ENCODE measurements at regions not wholly inside any gene's neighbourhood (a gene's known extent, or its start where the extent isn't known, plus 50 kb on each side); places are given as distances from the start of the nearest gene placed in this dataset.
"Not testable (repeated sequence)": the region's sequence is repeated elsewhere in the genome, so short reads cannot be mapped to it uniquely, and the experiment has no call there.

DNA sequence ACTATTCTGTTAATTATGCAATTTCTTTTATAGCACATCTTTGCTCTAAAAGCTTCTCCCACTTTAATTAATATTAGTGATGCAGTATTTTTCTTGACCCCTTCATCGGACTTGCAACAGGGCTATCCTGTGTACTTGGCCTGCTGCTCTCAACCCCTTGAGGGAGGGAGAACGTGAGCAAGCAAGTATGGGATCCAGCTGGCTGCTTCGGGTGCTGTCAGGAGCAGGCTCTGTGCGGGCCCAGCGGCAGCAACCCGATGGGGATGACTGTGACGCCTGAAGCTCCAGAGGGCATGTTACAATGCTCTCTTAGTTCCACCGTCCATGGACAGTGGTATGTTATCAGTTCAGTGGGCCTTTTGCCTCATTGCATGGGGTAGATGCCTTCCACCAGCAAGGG is 519.8 kb upstream of the CITED2 start:
- in situ Hi-C loops (cut with HindIII; ENCODE audit: low sequenced_read_pairs): no loop called here

- in situ Hi-C loops (cut with HindIII; ENCODE audit: low sequenced_read_pairs): no loop called here
Observed at GRCh38 chr6:139891471-139891870, 517.0 kb upstream of the CITED2 start.

- in situ Hi-C loops (cut with HindIII; ENCODE audit: low sequenced_read_pairs): no loop called here
Observed at GRCh38 chr6:139888681-139889122, 514.3 kb upstream of the CITED2 start.

DNA sequence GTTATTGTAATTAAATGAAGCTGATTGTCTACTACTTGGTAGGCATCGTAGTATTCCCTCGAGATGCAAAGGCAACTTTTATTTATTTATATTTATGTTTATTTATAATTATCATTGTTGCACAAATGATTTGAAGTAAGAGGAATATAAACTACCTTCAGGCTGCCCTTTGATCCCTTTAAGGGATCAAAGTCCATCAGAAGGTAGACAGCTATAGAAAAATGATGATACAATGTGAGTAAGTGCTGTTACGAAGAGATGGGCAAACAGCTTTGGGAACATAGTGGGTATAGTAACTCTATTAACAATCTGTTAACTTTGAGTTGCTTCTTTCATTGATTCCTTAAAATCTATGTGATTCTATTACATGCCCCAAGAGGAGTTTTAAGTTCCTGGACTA is 512.8 kb upstream of the CITED2 start:
- in situ Hi-C loops (cut with HindIII; ENCODE audit: low sequenced_read_pairs): no loop called here

DNA sequence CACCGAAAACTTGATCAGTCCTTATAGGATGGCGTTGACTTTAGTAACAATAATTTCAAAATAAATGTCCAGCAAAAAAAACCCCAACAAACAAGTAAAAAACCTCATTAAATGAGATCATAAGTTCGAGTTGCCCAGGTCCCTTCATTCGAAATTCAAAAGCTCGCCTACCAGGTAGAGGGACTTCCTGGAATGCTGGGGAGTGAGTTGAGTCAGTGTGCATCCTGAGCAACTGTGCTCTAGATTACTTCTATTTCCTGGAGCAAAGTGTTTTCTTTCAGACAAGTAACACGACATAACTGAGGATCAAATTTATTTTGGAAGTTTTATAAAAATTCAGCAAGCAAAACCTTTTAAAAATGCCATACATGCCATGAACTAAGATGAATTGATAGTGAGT is 511.9 kb upstream of the CITED2 start:
- in situ Hi-C loops (cut with HindIII; ENCODE audit: low sequenced_read_pairs): no loop called here

GRCh38 chr6:139885909-139886308 is 511.5 kb upstream of the CITED2 start:
- in situ Hi-C loops (cut with HindIII; ENCODE audit: low sequenced_read_pairs): no loop called here

DNA sequence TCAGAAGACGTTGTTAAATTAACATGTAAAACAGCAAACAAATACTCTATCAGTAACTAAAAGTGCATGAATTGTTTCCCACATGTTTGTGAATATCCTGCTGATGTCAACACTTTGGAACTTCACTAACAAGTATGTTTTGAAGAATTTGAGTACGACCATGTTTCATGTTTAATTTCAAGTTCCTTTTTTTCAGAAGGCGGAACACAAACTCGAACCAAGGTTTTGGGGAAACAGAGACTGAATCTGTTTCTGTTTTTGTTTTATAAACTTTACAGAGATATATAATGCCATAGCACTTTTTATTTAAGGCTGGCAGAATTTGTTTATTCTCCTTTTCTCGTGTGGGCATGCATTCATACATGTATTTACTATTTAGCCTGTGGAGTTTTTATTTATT is 509.3 kb upstream of the CITED2 start:
- in situ Hi-C loops (cut with HindIII; ENCODE audit: low sequenced_read_pairs): no loop called here

DNA sequence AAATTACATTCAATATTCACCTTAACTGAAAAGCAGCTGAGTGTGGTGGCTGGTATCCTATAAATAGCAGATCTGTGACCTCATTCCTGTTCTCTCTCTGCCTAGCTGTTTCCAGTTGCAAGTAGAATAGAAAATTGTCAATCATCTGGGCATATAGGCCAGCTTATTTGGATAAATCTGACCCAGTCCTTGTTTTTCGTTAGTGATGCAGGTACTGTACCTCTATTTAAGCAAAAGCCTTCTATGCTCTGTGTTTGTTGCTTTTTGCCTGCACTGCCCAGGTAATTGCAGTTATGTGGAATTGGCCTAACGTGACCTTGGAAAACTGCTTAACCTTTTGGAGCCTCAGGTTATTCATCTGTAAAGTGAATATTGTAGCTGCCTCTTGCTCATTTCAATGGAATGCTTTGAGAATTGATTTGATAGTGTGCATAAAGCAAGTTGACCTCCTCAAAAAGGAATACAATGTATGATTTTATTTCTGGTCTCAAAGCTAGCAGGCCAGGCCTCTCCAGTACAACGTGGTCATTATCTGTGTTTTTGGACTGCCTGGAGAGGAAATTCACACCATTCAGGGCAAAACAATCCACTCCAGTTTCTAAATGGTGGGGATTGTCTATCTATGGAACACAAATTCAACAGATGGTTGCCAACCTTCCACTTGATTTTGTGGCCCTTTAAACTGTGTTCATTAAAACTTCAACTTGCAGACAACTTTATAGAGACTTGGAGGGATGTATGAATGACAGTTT is 508.7 kb upstream of the CITED2 start:
- in situ Hi-C loops (cut with HindIII; ENCODE audit: low sequenced_read_pairs): no loop called here

- in situ Hi-C loops (cut with HindIII; ENCODE audit: low sequenced_read_pairs): no loop called here
Observed at GRCh38 chr6:139882234-139882633, 507.8 kb upstream of the CITED2 start.

- in situ Hi-C loops (cut with HindIII; ENCODE audit: low sequenced_read_pairs): no loop called here
Observed at GRCh38 chr6:139881728-139882211, 507.3 kb upstream of the CITED2 start.

DNA sequence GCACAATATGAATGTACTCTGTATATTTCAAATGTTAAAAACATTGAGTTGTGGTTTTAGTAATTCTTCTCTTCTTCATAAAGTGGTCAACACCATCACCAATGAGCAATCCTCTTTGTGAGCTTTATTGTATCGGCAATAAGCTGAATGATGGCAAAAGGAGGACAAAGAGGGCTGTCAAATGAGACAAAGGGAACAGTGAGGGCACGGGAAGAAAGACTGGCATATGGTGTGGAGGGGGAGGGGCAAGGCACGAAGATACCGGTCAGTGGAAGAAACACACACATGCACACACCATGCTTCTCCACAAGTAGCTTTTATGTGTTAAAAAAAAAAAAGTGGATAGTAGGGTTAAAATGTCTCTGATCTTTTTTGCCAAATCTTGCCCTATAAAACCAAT is 506.8 kb upstream of the CITED2 start:
- in situ Hi-C loops (cut with HindIII; ENCODE audit: low sequenced_read_pairs): no loop called here

GRCh38 chr6:139879823-139880356 is 505.4 kb upstream of the CITED2 start:
- in situ Hi-C loops (cut with HindIII; ENCODE audit: low sequenced_read_pairs): no loop called here

DNA sequence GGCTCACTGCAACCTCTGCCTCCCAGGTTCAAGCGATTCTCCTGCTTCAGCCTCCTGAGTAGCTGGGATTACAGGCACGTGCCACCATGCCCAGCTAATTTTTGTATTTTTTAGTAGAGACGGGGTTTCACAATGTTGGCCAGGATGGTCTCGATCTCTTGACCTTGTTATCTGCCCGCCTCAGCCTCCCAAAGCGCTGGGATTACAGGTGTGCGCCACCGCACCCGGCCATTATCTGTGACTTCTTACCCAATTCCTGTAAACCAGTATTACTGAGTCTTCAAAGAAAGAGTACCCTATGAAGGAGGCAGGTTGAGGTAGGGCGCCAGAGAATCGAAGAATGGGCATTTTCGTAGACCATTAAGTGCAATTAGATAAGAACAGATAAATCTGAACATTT is 504.8 kb upstream of the CITED2 start:
- in situ Hi-C loops (cut with HindIII; ENCODE audit: low sequenced_read_pairs): not testable (repeated sequence)

DNA sequence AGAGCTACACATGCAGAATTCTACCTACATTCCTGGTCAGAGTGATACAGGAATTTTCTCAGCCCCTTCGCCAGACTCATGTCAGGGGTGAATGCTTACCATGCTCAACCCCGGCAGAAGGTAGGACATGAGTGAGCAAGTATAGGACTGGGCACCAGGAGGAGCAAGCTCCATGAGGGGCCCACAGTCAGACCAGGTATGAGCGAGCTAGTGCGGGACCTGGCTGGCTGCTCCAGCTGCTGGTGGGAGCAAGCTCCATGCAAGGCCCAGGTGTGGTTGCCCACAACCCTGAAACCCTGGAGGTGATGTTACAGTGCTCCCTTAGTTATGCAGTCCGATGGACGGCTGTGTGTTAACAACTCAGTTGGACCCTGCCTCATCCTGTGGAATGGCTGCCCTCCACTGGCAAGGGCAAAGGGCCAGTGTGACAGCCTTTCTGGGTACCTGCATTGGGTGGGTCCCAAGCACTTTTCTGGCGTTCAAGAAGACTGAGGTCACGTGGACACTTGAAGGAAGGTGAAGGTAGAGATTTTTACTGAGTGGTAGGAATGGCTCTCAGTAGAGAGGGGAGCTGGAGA is 503.5 kb upstream of the CITED2 start:
- in situ Hi-C loops (cut with HindIII; ENCODE audit: low sequenced_read_pairs): no loop called here

GRCh38 chr6:139872665-139873064 is 498.2 kb upstream of the CITED2 start:
- in situ Hi-C loops (cut with HindIII; ENCODE audit: low sequenced_read_pairs): no loop called here

- in situ Hi-C loops (cut with HindIII; ENCODE audit: low sequenced_read_pairs): no loop called here
Observed at GRCh38 chr6:139871803-139872510, 497.5 kb upstream of the CITED2 start.

- in situ Hi-C loops (cut with HindIII; ENCODE audit: low sequenced_read_pairs): no loop called here
Observed at GRCh38 chr6:139871165-139871710, 496.8 kb upstream of the CITED2 start.

DNA sequence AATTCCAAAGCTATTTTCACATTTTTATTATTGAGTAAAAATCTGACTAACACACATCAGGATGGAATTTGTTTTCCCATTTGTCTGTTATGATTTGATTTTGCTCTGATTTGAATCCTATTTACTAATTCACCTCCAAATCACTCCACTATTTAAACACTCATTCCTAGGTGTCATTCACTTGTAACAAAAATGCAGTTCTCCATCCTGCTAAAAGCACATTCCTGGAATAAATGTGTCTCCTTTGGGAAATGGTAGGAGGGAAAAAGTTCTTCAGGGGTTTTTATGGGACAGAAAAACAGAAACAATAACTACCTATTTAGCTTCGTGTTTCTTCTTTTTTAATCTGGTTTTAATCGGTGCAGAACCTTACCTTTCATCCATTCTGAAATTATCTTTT is 494.1 kb upstream of the CITED2 start:
- in situ Hi-C loops (cut with HindIII; ENCODE audit: low sequenced_read_pairs): no loop called here

- in situ Hi-C loops (cut with HindIII; ENCODE audit: low sequenced_read_pairs): no loop called here
Observed at GRCh38 chr6:139863964-139864363, 489.5 kb upstream of the CITED2 start.

DNA sequence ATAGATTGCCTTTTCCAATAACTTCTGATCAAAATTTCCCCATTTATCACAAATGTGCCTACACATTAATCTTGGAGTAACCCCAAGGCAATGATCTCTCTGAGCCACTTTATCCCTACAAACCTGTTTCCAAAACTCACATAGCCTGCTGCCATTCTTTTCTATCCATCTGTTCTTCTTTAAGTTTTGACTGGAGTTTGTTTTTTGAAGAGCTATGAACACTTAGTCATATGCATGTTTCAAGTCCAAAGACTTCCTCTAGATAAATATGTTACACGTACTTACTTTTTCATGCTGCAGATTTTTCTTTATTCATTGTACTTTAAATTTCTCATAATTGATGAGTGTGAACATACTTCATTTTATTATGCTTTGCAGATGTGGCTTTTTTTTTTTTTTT is 488.9 kb upstream of the CITED2 start:
- in situ Hi-C loops (cut with HindIII; ENCODE audit: low sequenced_read_pairs): no loop called here

- in situ Hi-C loops (cut with HindIII; ENCODE audit: low sequenced_read_pairs): no loop called here
Observed at GRCh38 chr6:139862311-139862710, 487.9 kb upstream of the CITED2 start.

Measured in DLD1 (cell line).